COR-L47 (cell line): ENCODE measurements at regions not wholly inside any gene's neighbourhood (a gene's known extent, or its start where the extent isn't known, plus 50 kb on each side); places are given as distances from the start of the nearest gene placed in this dataset.
"Not testable (repeated sequence)": the region's sequence is repeated elsewhere in the genome, so short reads cannot be mapped to it uniquely, and the experiment has no call there.

Experiments used
- DNase-seq: peaks from one replicate; lab custom pipeline; 2025; lab: John Stamatoyannopoulos, UW

DNA sequence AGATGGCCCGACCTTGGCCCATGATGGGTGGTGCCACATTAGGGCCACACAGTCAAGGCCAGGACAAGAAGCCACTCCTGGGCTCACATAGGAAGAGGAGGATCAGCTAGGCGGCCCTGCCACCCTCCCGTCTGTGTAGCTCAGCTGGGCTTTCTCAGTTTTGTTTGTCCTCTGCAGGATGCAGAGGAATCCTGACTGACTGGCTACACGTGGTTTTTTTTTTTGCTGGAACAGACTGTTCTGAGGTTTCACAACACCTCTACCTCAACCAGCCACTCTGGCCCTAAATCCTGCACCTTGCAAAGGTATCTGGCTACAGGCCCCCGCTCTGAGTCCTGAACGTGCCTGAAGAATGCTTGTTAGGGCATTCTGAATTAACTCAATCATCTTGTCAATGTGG is 88.3 kb upstream of the MSX2 start:
- DNase-seq: no peak

DNA sequence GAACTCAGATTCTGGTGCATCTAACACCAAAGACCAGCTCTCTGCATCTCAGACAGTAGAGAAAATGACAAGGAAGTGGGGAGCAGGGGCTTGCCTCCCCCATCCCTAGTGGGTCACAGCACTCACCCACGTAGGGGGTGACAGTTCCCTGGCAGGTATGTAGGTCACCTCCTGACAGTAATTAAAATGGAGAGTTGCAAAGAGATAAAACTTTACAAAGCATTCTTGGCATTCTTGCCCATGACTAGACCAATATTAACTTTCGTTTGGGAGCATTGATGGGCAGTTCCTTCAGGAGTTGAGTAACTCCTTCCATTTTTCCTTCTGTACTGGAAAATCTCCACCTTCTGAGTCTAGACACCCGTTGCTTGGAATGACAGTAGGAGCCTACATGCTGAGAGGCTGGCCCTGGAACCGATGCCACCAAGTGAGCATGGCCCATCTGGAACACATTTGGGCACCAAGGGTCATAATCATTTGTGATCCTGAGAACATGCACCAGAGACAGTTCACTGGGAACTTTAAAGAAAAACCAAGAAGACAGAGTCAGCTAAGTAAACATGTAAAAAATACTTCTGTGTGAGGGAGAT is 81.5 kb upstream of the MSX2 start:
- DNase-seq: no peak

DNA sequence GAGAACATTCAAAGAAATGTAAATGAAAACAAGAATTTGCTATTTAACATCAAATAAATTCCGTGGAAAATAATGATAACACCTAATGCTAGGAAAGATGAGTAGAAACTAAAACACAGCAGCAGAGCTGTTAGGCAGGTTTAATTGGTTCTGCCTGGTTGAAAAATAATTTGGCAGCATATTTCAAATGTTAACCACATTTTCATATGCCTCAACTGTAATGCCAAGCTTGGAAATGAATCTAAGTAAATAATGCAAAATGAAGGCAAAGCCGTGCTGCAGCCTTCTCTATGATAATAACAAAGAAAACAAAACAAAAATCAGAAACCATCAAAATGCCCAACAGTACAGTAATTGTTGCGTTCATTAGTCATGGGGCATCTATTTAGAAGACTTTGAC is 79.9 kb upstream of the MSX2 start:
- DNase-seq: no peak

DNA sequence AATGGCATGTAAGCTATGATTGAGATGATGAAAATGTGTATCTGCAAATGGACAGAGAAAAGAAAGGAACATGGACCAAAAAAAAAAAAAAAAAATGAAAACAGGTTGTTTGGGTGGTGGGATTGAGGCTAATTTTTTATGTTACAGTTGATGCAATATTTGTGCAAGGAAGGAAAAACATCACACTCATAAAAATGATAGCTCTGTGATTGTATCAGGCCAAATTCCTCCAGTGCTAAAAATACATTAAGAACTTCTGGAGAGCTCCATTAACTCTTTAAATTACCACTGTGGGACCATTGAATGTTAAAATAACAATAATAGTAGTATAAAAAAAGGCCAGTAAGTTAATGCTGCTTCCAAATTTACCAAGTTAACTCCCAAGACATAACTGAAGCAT is 79.5 kb upstream of the MSX2 start:
- DNase-seq: no peak

DNA sequence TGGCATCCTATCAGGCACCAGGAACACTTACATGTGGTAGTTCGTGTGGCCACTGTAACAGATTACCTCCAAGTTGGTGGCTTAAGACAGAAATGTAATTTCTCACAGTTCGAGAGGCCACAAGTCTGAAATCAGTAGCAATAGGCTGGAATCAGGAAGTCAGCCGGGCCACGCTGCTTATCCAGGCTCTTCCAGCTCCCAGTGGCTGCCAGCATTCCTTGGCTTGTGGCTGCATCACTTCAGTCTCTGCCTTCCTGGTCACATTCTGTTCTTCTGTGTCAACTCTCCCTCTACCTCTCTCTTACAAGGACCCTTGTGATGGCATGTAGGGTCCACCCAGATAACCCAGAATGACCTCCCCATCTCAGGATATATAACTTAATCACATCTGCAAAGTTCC is 78.7 kb upstream of the MSX2 start:
- no peak for DNase-seq

DNA sequence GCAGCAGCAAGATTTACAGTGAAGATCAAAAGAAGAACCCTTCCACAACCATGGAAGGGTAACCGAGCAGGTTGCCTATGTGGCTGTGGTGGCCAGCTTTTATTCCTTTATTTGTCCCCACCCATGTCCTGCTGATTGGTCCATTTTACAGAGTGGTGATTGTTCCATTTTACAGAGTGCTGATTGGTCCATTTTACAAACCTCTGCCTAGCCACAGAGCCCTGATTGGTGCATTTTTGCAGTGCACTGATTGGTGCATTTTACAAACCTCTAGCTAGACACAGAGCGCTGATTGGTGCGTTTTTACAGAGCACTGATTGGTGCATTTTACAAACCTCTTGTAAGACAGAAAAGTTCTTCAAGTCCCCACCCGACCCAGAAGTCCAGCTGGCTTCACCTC is 75.8 kb upstream of the MSX2 start:
- not testable (repeated sequence) for DNase-seq

DNA sequence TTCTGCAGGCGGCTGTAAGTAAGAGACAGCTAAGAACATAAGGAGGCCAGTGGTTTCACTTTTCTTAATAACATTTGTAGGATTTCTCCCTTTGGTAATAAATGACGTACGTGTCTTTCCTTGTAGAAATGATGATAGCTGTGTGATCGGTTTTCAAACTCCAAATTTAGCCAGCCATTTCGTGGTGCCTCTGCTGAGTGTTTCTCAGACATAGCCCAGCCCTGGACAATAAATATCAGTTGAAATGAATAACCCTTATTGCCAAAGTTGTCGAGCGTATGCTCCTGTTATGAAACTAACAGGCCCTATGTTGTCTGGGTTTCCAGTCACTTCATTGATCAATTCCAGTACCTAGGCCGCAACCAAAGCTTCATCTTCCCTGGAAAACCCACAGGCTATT is 75.0 kb upstream of the MSX2 start:
- no peak for DNase-seq

DNA sequence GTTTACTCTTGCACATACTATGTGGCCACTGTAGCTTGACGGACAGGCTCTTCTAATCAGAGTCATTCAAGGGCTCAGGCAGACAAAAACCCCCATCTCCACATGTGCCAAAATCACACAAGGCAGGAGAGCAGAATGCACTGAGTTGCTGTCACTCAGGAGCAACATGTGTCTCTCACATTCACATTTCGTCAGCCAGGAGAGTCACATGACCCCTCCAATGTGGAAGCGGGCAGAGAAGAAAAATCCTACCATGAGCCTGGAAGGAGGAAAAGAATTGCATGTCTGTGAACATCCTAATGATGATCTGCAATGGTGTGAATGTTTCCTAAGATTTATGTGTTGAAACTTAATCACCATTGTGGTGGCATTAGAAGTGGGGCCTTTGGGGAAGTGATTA is 69.9 kb upstream of the MSX2 start:
- DNase-seq: no peak

DNA sequence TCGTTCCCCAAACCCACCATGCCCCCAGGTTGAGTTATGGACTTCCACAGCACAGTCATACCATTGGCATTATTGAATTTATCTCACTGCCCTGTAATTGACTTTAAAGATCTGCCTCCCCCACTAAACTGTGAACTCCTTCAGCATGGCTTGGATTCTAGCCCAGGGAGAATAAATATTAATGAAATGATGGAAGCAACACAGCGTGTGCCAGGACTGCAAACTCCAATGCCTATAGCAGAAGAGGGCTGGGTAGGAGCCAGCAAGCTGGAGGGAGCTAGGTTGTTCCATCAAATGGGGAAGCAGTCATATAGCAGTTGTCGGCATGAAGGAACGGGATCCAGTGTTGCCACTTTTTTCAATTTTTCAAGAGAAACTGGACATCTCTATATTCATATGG is 69.0 kb upstream of the MSX2 start:
- peak; percentile 15 for DNase-seq

DNA sequence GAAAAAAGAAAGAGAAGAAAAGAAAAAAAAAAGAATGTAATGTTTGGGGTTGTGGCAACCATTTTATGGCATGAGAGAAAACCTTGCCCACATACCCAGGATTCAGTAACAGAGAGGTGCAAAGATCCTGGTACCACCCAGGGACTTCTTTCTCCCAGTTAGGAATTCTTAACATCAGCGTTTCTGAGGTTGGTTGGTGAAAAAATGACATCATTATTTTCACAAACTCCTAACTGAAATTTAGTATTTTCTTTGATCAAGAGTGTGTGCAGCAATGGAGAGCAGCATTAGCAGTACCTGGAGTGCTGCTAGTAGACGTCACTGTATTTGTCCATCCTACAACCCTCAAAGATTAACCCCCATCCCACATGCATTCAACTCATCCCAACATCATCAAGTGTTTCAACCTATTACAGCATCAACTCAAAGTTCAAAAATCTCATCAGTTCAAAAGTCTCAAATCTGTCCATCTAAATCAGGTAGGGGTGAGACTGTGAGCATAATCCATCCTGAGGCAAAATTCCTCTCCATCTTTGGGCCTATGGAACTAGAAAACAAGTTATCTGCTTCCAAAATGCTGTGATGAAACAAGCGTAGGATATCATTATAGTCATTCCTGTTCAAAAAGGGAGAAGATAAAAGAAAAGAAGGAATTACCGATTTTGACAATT is 60.1 kb upstream of the MSX2 start:
- DNase-seq: no peak

DNA sequence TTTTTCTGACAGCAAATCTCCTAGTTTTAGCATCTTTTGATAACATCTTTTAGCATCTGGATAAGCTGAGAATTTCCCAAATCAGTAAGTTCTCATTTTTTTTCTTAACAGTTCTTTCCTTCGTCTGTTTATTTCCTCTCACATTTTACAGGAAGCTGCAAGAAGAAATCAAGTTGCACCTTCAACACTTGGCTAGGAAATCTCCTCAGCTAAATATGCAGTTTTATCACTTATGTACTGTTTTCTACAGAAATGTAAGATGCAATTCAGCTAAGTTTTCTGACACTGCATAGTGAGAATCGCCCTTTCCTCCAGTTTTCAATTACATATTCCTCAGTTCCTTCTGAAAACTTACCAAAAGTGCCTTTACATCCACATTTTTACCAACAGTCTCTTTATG is 59.0 kb upstream of the MSX2 start:
- DNase-seq: no peak

DNA sequence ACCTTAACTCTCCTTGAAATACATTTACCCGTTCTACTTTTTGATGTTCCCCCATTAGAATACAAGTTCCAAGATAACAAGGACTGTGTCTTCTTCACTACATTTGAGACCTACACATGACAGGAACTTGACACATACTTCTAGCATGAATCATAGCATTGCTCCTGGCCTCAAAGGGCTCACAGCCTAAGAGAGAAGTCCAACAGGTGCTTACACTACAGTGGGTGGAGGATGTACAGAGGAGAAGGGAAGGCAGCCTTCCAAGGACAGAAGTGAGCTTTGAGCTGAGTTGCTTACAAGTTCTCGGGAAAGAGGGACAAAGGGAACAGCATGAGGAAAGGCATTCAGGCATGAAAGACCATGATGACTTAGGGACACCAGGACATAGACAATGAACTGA is 56.9 kb upstream of the MSX2 start:
- no peak for DNase-seq

DNA sequence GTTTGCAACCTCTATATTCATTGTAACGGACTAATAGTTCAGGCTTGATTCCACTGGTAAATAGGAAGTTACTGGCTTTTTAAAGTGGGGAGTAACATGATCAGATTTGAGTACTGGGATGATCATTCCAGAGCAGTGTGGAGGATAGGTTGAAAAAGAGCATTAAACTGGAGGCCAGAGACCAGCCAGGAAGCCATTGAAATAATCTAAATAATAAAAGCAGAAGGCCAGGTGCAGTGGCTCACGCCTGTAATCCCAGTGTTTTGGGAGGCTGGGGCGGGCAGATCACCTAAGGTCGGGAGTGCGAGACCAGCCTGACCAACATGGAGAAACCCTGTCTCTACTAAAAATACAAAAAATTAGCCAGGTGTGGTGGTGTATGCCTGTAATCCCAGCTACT is 56.0 kb upstream of the MSX2 start:
- DNase-seq: no peak
